ENCODE measurements at regions not wholly inside any gene's neighbourhood (a gene's known extent, or its start where the extent isn't known, plus 50 kb on each side); places are given as distances from the start of the nearest gene placed in this dataset.

GRCh38 chr4:157779081-157779480 is 393.7 kb downstream of the GASK1B start:
- no peaks in the 10 kb centered on the region for H3K36me3 ChIP-seq (ENCODE audit: control insufficient read depth, insufficient read depth, low read length, severe bottlenecking)
- H3K4me1 ChIP-seq (ENCODE audit: control insufficient read depth, insufficient read depth, low read length) = no peaks in the 10 kb centered on the region
- no peak overlapping the region for H3K9ac ChIP-seq (ENCODE audit: low read length)
- DNase-seq (ENCODE audit: low read depth) = no peak
- no peaks in the 10 kb centered on the region for H3K27me3 ChIP-seq (replicated peaks; ENCODE audit: control insufficient read depth, insufficient read depth, low read length)
- no peak overlapping the region for H3K4me3 ChIP-seq (ENCODE audit: low read length)
- no peaks in the 10 kb centered on the region for H3K9me3 ChIP-seq (ENCODE audit: control insufficient read depth, low read length)

DNA sequence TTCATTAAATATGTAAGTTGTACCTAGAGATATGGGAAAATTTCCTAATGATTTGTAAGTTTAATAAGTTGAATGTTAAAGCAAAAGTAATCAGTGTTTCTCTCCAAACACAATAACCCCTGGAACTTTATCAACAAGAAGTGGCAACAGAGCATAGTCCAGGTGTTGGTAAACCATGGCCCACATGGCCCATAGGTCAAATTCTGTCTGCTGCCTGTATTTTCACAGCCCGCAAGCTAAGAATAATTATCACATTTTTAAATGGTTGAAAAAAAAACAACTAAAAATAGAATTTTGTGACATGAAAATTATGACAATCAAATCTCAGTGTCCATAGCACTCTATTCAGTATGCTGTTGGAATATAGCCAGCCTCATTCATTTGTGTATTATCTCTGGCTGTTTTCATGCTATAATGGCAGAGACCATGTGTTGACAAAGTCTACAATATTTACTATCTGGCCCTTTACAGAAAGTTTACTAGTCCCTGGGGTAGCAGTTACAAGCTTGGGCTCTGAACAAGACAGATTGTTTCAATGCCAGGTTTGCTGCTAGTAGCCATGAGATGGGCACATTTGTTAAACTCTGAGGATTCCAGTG is 395.8 kb downstream of the GASK1B start:
- Histone ChIP-seq H3K9me3 (ENCODE audit: control insufficient read depth, low read length) (no peaks in the 10 kb centered on the region), H3K4me1 (ENCODE audit: control insufficient read depth, insufficient read depth, low read length) (no peaks in the 10 kb centered on the region), H3K27me3 (replicated peaks; ENCODE audit: control insufficient read depth, insufficient read depth, low read length) (no peaks in the 10 kb centered on the region), H3K9ac (ENCODE audit: low read length) (no peak overlapping the region), H3K36me3 (ENCODE audit: control insufficient read depth, insufficient read depth, low read length, severe bottlenecking) (no peaks in the 10 kb centered on the region), H3K4me3 (ENCODE audit: low read length) (no peak overlapping the region)
- no peak for DNase-seq (ENCODE audit: low read depth)

- Histone ChIP-seq H3K4me1 (ENCODE audit: control insufficient read depth, insufficient read depth, low read length) (no peaks in the 10 kb centered on the region), H3K36me3 (ENCODE audit: control insufficient read depth, insufficient read depth, low read length, severe bottlenecking) (no peaks in the 10 kb centered on the region), H3K9ac (ENCODE audit: low read length) (no peak overlapping the region), H3K9me3 (ENCODE audit: control insufficient read depth, low read length) (no peaks in the 10 kb centered on the region), H3K27me3 (replicated peaks; ENCODE audit: control insufficient read depth, insufficient read depth, low read length) (no peaks in the 10 kb centered on the region), H3K4me3 (ENCODE audit: low read length) (no peak overlapping the region)
- DNase-seq (ENCODE audit: low read depth) = no peak
These were observed 396.9 kb downstream of the GASK1B start for GRCh38 chr4:157775971-157776370.

- DNase-seq (ENCODE audit: low read depth) = no peak
- Histone ChIP-seq H3K4me3 (ENCODE audit: low read length) (no peak overlapping the region), H3K9ac (ENCODE audit: low read length) (no peak overlapping the region), H3K9me3 (ENCODE audit: control insufficient read depth, low read length) (no peaks in the 10 kb centered on the region), H3K4me1 (ENCODE audit: control insufficient read depth, insufficient read depth, low read length) (no peaks in the 10 kb centered on the region), H3K27me3 (replicated peaks; ENCODE audit: control insufficient read depth, insufficient read depth, low read length) (no peaks in the 10 kb centered on the region), H3K36me3 (ENCODE audit: control insufficient read depth, insufficient read depth, low read length, severe bottlenecking) (no peaks in the 10 kb centered on the region)
These were observed 399.9 kb downstream of the GASK1B start for GRCh38 chr4:157772907-157773306.

DNA sequence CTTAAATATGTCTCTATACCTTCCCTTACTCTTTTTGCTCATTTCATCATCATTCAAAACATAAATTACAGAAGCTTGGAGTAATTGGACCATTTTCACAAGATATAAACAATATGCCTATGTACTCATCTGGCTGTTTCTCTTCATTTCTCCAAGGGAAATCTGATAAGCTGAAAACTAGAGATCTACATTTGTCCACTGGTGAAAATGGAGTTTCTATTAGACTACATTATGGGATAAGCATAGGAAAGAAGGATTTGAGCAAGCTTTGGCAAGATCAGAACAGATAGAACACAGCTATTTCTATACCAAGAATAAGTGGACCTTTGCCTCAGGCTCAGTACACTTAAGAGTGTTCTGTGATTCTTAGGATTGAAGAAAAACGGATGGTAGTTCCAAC is 404.4 kb downstream of the GASK1B start:
- no peaks in the 10 kb centered on the region for H3K27me3 ChIP-seq (replicated peaks; ENCODE audit: control insufficient read depth, insufficient read depth, low read length)
- DNase-seq (ENCODE audit: low read depth) = no peak
- H3K4me1 ChIP-seq (ENCODE audit: control insufficient read depth, insufficient read depth, low read length) = no peaks in the 10 kb centered on the region
- H3K9me3 ChIP-seq (ENCODE audit: control insufficient read depth, low read length) = no peaks in the 10 kb centered on the region
- no peaks in the 10 kb centered on the region for H3K36me3 ChIP-seq (ENCODE audit: control insufficient read depth, insufficient read depth, low read length, severe bottlenecking)
- H3K9ac ChIP-seq (ENCODE audit: low read length) = no peak overlapping the region
- no peak overlapping the region for H3K4me3 ChIP-seq (ENCODE audit: low read length)

GRCh38 chr4:157763490-157763889 is 409.3 kb downstream of the GASK1B start:
- Histone ChIP-seq H3K27me3 (replicated peaks; ENCODE audit: control insufficient read depth, insufficient read depth, low read length) (peaks cover 4% of the 10 kb centered on the region), H3K9ac (ENCODE audit: low read length) (no peak overlapping the region), H3K4me3 (ENCODE audit: low read length) (no peak overlapping the region), H3K36me3 (ENCODE audit: control insufficient read depth, insufficient read depth, low read length, severe bottlenecking) (no peaks in the 10 kb centered on the region), H3K9me3 (ENCODE audit: control insufficient read depth, low read length) (no peaks in the 10 kb centered on the region), H3K4me1 (ENCODE audit: control insufficient read depth, insufficient read depth, low read length) (no peaks in the 10 kb centered on the region)
- DNase-seq (ENCODE audit: low read depth) = no peak

GRCh38 chr4:157754410-157754809 is 418.4 kb downstream of the GASK1B start:
- H3K9me3 ChIP-seq (ENCODE audit: control insufficient read depth, low read length) = peaks cover 2% of the 10 kb centered on the region
- DNase-seq (ENCODE audit: low read depth) = no peak
- no peak overlapping the region for H3K4me3 ChIP-seq (ENCODE audit: low read length)
- no peaks in the 10 kb centered on the region for H3K27me3 ChIP-seq (replicated peaks; ENCODE audit: control insufficient read depth, insufficient read depth, low read length)
- H3K4me1 ChIP-seq (ENCODE audit: control insufficient read depth, insufficient read depth, low read length) = no peaks in the 10 kb centered on the region
- no peaks in the 10 kb centered on the region for H3K36me3 ChIP-seq (ENCODE audit: control insufficient read depth, insufficient read depth, low read length, severe bottlenecking)
- no peak overlapping the region for H3K9ac ChIP-seq (ENCODE audit: low read length)

DNA sequence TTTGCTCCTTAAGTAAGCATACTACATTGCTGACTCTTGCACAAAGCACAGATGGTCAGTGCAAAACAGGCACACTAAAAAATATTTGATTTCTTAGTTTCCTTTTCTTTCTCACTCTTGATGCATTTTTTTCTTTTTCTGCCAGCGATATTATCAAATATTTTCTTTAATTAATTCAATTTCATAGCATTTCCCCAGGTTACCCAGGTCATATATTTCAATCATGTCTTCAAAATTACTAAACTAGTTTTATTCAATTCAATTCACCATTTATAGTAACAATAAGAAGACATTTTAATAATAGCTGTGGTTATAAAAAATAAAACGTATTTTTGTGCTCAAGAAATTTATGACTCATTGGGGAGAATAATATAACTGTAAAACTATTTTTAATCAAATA is 421.2 kb downstream of the GASK1B start:
- Histone ChIP-seq H3K36me3 (ENCODE audit: control insufficient read depth, insufficient read depth, low read length, severe bottlenecking) (no peaks in the 10 kb centered on the region), H3K9ac (ENCODE audit: low read length) (no peak overlapping the region), H3K9me3 (ENCODE audit: control insufficient read depth, low read length) (peaks cover 2% of the 10 kb centered on the region), H3K4me1 (ENCODE audit: control insufficient read depth, insufficient read depth, low read length) (no peaks in the 10 kb centered on the region), H3K27me3 (replicated peaks; ENCODE audit: control insufficient read depth, insufficient read depth, low read length) (no peaks in the 10 kb centered on the region), H3K4me3 (ENCODE audit: low read length) (no peak overlapping the region)
- DNase-seq (ENCODE audit: low read depth) = no peak

GRCh38 chr4:157741642-157742041 is 431.2 kb downstream of the GASK1B start:
- no peaks in the 10 kb centered on the region for H3K36me3 ChIP-seq (ENCODE audit: control insufficient read depth, insufficient read depth, low read length, severe bottlenecking)
- no peak for DNase-seq (ENCODE audit: low read depth)
- H3K9ac ChIP-seq (ENCODE audit: low read length) = no peak overlapping the region
- no peak overlapping the region for H3K4me3 ChIP-seq (ENCODE audit: low read length)
- H3K4me1 ChIP-seq (ENCODE audit: control insufficient read depth, insufficient read depth, low read length) = no peaks in the 10 kb centered on the region
- H3K9me3 ChIP-seq (ENCODE audit: control insufficient read depth, low read length) = no peaks in the 10 kb centered on the region
- H3K27me3 ChIP-seq (replicated peaks; ENCODE audit: control insufficient read depth, insufficient read depth, low read length) = no peaks in the 10 kb centered on the region

GRCh38 chr4:157739242-157739641 is 433.6 kb downstream of the GASK1B start:
- peak; percentile 11 for DNase-seq (ENCODE audit: low read depth)
- Histone ChIP-seq H3K36me3 (ENCODE audit: control insufficient read depth, insufficient read depth, low read length, severe bottlenecking) (no peaks in the 10 kb centered on the region), H3K4me3 (ENCODE audit: low read length) (no peak overlapping the region)

DNA sequence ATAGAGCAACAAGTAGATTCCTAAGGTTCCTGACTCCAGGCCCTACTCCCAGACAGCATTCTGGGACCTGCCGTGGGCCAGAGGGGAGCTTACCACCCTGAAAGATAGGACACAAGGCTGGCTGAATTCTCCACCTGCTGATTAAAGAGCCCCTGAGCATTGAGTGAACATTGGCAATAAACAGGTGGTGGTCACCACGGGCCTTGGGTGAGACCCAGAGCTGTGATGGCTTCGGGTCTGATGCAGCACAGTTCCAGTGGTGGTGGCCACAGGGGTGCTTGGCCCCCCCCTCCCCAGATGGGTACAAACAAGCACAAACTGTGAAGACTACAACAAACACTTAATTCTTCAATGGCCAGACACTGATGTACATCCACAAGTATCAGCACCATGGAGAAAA is 444.6 kb downstream of the GASK1B start:
- H3K36me3 ChIP-seq (ENCODE audit: control insufficient read depth, insufficient read depth, low read length, severe bottlenecking) = no peaks in the 10 kb centered on the region
- no peaks in the 10 kb centered on the region for H3K4me1 ChIP-seq (ENCODE audit: control insufficient read depth, insufficient read depth, low read length)
- H3K9ac ChIP-seq (ENCODE audit: low read length) = no peak overlapping the region
- no peaks in the 10 kb centered on the region for H3K9me3 ChIP-seq (ENCODE audit: control insufficient read depth, low read length)
- no peak overlapping the region for H3K4me3 ChIP-seq (ENCODE audit: low read length)
- H3K27me3 ChIP-seq (replicated peaks; ENCODE audit: control insufficient read depth, insufficient read depth, low read length) = no peaks in the 10 kb centered on the region
- no peak for DNase-seq (ENCODE audit: low read depth)

More at GRCh38 chr4:157739242-157739641, 433.6 kb downstream of the GASK1B start:
- Histone ChIP-seq H3K9me3 (ENCODE audit: control insufficient read depth, low read length) (no peaks in the 10 kb centered on the region), H3K4me1 (ENCODE audit: control insufficient read depth, insufficient read depth, low read length) (no peaks in the 10 kb centered on the region), H3K27me3 (replicated peaks; ENCODE audit: control insufficient read depth, insufficient read depth, low read length) (no peaks in the 10 kb centered on the region), H3K9ac (ENCODE audit: low read length) (no peak overlapping the region)

- no peak overlapping the region for H3K4me3 ChIP-seq (ENCODE audit: low read length)
- no peaks in the 10 kb centered on the region for H3K4me1 ChIP-seq (ENCODE audit: control insufficient read depth, insufficient read depth, low read length)
- H3K9me3 ChIP-seq (ENCODE audit: control insufficient read depth, low read length) = no peaks in the 10 kb centered on the region
- no peaks in the 10 kb centered on the region for H3K36me3 ChIP-seq (ENCODE audit: control insufficient read depth, insufficient read depth, low read length, severe bottlenecking)
- H3K9ac ChIP-seq (ENCODE audit: low read length) = no peak overlapping the region
- H3K27me3 ChIP-seq (replicated peaks; ENCODE audit: control insufficient read depth, insufficient read depth, low read length) = no peaks in the 10 kb centered on the region
- no peak for DNase-seq (ENCODE audit: low read depth)
These were observed 445.7 kb downstream of the GASK1B start for GRCh38 chr4:157727163-157727562.
